GM13976 (cell line): ENCODE measurements at regions not wholly inside any gene's neighbourhood (a gene's known extent, or its start where the extent isn't known, plus 50 kb on each side); places are given as distances from the start of the nearest gene placed in this dataset.

Experiments
- DNase-seq: peaks from one replicate; pipeline ENCODE4 v3.0.0; 2012; ENCODE audit warnings: low spot score
- CTCF ChIP-seq: IDR thresholded peaks from 2 replicates; pipeline ENCODE4 v1.5.1; 2012; ENCODE audit warnings: borderline replicate concordance, mild to moderate bottlenecking; ENCODE audit not compliant: insufficient read depth; ENCODE audit errors: extremely low read depth, missing control alignments, control extremely low read depth
- in situ Hi-C: fragments of 300-500 bp; cut with MboI; formaldehyde crosslinking; loops from one replicate; pipeline ENCODE4 v1.12.0; 2022; ENCODE audit warnings: low sequenced_read_pairs, mixed read lengths, inconsistent platforms; ENCODE audit not compliant: unreplicated experiment

GRCh38 chr4:124964251-124964650 lies 251.7 kb upstream of the ANKRD50 start:
- no peak for DNase-seq
- no peak for TF ChIP-seq CTCF

GRCh38 chr4:124961138-124961750 lies 248.7 kb upstream of the ANKRD50 start:
- in situ Hi-C loops = no loop called here
- no peak for TF ChIP-seq CTCF
- DNase-seq = no peak

More at GRCh38 chr4:124964251-124964650, 251.7 kb upstream of the ANKRD50 start:
- in situ Hi-C loops = no loop called here

GRCh38 chr4:124958847-124959246 lies 246.3 kb upstream of the ANKRD50 start:
- no peak for DNase-seq
- in situ Hi-C loops = no loop called here

GRCh38 chr4:124955476-124955875 lies 242.9 kb upstream of the ANKRD50 start:
- in situ Hi-C loops = no loop called here
- no peak for TF ChIP-seq CTCF

More at GRCh38 chr4:124958847-124959246, 246.3 kb upstream of the ANKRD50 start:
- no peak for TF ChIP-seq CTCF

GRCh38 chr4:124954046-124954445 lies 241.5 kb upstream of the ANKRD50 start:
- TF ChIP-seq CTCF = no peak
- DNase-seq = no peak
- in situ Hi-C loops = no loop called here

More at GRCh38 chr4:124955476-124955875, 242.9 kb upstream of the ANKRD50 start:
- DNase-seq = no peak

- in situ Hi-C loops = no loop called here
- TF ChIP-seq CTCF = no peak
These were observed 241.0 kb upstream of the ANKRD50 start for GRCh38 chr4:124953486-124953885.

More at GRCh38 chr4:124953486-124953885, 241.0 kb upstream of the ANKRD50 start:
- no peak for DNase-seq
